ENCODE measurements at regions not wholly inside any gene's neighbourhood (a gene's known extent, or its start where the extent isn't known, plus 50 kb on each side); places are given as distances from the start of the nearest gene placed in this dataset.

DNA sequence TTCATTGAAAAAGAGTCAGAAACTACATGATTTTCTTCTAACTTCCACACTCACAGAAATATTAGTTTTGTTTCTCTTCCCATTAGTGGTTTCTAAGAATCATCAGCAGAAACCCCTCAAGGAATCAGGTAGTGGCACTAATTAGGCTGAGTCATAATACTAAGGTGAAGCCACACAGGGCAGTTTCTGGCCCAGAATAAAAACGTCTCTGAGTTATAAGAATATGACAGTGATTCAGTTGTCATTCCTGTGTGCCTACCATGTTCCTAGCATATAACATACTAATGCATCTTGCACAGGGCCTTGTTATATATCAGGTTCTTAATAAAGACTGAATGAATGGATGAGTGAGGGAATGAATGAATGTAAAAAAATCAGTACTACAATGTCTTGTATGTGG, 206.0 kb upstream of the PLEKHG7 start:
- DNase-seq (ENCODE audit: low spot score), result no peak

DNA sequence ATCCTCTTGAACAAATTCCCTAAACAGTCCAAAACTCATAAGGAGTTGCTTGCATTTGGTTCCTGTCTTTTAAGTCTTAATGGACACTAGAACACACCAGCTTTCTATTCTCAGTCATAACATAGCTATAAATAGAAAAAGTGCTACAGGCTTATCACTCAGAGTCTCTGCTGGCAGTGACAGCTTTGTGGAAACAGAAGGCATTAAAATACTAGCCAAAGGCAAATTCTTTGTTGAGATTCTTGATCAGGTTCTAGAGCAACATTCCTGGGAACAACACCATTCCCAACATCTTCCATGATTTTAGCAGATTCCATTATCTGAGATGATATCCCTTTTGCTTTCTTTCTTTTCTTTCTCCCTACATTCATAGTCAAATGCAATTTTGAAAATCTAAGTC, 207.7 kb upstream of the PLEKHG7 start:
- DNase-seq (ENCODE audit: low spot score), result no peak

DNA sequence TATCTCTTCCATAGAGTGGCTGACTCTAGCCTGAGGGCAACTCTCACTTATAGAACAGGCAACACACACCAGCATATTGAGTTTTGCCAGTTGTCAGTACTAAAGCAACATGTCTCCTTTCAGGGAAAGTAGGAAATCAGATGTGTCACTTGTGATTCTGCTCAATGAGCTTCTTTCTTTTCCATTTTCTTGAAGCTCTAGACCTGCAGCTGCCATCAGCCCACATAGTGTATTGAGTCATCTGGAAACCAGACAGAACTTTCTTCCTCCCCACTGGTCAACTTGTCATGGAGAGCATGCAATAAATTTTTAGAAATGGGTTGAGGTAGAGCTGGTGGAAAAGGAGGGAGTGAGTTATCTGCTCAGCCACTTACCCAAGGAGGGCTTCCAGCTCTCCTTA, 209.0 kb upstream of the PLEKHG7 start:
- no peak for DNase-seq (ENCODE audit: low spot score)

DNA sequence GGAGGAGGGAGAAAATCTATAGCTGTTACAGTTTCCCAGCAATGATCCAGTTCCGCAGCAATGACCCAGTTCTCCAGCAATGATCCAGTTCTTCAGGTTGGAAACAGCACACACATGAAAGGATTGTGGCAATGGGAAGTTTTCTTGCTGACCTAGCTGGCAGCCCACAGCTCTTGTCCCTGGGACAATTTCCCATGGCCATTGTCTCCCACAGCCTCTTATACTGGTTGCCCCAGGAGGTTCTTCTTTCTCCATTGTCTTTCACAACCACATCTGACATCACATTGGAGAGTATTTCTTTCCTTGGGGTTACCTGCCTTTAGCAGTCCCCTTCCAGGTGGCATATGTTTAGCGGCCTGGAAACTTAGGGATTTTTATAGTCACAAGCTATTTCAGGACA, 209.8 kb upstream of the PLEKHG7 start:
- no peak for DNase-seq (ENCODE audit: low spot score)

DNA sequence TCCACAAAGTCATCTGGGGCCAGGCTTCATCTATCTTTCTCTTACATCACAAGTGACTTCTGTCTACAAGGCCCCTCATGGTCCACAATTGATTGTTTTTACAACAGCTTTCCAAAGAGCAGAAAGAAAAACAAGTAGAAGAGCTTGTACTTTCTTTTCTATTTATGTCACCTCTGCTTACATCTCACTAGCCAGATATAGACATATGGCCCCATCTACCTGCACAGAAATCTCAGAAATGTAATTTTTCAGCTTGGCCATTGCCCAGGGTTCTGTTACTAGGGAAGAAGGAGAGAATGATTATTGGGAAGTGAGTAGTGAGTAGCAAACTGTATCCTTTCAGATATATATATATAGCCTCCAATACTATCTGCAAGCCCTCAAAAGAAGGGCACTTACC, 210.5 kb upstream of the PLEKHG7 start:
- no peak for DNase-seq (ENCODE audit: low spot score)

DNA sequence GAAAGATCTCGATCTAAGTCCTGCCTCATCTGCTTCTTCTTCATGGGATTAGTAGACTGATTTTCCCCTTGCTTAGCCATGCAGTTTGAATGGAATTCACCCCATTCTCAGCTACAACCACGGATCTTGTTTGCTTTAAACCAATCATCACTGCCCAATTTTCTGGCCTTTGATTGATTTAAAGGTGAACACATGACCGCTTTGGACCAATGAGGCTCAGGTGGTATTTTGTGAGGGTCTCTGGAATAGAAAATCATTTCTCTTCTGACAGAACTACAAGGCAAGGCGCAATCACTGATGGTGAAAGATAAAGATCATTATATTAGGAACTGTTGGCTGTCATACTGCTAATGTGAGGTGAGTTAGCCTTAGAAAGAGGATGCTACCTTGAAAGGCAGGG, 213.0 kb upstream of the PLEKHG7 start:
- DNase-seq (ENCODE audit: low spot score), result no peak

DNA sequence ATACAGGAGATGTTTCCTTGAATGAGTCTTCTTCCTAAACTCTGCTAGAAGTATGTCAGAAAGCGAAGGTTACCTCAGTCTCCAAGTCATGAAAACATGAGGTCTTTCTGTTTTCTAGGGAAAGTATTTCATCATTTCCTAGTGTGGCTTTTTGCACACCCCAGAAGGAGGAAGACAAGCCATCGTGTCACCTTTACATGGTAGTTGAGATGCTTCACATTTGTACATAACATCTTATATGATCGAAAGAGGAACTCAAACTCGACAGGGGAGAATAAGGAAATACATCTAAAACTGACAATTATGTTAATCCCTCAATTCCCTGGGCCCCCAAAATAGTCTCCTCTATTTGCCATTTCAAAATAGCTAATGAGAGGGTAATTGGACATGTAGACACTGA, 214.1 kb upstream of the PLEKHG7 start:
- no peak for DNase-seq (ENCODE audit: low spot score)

DNA sequence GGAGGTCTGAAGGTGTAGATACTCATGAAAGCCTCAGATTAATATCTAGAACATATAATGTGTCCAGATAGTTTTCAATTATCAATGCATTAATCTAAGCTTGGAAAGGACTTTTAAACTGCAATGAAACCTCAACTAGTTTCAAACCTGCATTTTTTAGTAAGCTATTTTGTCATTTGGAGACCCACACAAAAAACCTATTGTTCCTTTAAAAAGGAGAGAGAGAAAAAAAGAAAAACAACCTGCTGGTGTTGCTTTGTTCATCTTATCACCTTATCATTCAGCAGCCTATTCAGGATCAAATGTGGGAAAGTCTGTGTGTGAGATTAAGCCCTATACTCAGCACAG, 215.7 kb upstream of the PLEKHG7 start:
- no peak for DNase-seq (ENCODE audit: low spot score)

DNA sequence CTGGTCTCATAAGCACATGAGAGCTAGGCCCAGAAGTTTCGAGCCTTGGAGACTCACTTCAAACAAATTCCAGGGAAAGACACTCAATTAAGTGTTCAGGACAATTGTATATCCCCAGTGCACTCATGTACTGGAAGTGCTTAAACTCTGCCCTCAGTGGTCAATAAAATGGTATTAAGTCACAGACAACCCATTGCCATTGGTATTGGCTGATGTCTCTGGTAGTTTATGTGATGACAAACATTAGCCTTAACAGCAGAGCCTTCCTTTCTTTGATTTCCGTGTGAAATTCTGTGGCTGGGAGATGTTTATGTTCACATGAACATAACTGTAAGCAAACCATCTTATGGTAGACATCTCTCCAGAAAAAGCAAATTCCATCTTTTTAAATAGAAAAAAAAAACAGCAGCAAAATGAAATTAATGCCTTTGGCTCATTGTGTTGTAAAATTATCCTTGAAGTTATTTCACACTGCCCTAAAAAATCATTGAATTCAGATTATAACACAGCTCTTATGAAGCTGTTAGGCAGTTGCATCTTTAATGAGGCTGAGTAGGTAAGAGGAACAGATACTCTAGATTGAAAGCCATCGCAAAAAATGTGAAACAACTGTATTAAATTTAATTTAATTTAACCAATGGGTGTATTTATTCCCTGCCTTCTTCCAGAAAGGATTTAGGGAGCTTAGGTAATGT, 216.2 kb upstream of the PLEKHG7 start:
- DNase-seq (ENCODE audit: low spot score), result no peak

DNA sequence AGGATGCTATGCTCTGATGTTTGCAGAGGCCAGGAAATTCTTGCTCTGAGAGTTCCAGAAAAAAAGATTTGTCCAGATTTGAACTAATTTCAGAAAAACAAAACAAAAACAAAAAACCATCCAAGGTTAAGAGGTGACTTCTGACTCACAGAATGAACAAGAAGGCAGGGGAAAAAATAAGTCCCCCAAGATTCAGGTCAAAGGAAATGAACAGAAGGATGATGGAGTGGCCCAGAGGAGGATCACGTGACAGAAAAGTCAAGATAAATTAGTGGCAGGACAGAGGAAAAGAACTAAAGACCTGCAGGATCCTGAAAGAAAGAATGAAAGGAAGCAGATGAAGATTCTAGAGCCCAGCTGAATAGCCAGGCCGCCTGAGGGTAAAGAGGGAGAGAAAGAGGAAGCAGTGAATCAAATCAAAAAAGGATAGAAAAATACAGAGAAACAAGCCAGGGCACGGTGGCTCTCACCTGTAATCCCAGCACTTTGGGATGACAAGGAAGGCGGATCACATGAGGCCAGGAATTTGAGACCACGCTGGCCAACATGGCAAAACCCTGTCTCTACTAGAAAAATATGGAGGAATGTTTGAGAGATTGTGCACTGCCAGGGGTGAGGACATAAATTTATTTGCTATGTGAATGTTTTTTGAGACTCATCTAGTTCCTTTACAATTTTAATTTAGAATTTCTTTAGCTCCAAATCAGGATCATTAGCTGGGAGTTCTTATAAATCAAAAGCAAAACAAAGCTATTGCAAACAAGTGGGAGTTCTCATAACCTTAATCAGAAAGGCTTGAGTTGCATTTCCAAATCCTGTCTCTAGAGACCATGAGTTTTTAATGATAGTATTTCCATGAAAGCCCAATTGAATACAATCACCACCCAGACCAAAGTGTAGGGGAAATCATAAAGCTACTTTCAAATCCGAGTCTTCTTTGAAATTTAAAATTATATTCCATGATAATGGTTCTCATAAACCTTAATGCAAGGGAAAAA, 217.1 kb upstream of the PLEKHG7 start:
- DNase-seq (ENCODE audit: low spot score), result no peak

DNA sequence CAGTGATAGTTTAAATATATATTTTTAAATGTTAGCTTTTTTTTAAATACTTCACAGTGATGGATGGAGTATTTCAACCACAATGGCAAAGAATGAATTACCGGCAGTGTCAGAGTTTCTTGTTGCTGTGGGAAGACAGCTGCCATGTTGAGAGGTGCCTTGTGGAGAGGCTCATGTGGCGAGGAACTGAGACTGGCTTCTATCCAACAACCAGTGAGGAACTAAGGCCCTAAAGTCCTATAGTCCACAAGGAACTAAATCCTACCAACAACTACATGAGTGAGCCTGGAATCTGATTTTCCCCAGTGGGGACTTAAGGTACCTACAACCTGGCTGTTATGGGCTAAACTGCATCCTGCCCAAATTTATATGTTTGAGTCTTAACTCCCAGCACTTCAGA, 220.2 kb upstream of the PLEKHG7 start:
- no peak for DNase-seq (ENCODE audit: low spot score)

DNA sequence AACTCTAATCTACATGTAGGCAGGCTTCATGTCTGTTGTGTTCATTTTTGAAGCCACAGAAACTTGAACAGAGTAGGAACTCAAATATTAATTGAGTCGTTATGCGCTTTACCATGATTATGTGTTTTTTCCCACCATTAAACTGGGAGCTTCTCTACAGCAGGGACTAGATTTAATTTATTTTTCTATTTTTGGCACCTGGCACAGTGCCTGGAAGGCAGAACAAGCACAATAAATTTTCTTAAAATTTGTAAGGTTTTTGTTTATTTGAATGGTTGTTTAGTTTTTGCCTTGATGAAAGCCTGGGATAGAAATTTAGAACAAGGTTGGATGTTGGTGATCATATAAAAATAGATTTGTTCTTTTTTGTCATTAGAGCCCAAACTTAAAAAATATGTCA, 221.7 kb upstream of the PLEKHG7 start:
- DNase-seq (ENCODE audit: low spot score), result no peak

DNA sequence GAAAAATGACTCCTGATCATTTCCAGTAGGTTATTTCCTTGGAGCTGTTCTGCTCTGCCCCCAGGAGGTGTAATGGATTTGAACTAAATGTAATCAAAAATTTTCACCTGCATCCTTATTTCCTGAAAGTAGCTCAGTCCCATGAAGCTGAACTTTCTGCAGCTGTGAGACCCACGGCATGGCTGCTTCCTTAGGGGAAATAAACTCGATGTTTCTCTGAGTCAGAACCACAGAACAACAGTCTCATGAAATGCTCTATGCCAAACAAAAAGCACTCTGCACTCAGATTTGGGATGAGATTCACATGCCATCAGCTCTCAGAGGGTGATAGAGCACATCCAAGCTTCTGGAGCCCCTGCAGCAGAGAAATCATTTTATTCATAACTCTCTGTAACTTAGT, 224.1 kb upstream of the PLEKHG7 start:
- DNase-seq (ENCODE audit: low spot score), result no peak

DNA sequence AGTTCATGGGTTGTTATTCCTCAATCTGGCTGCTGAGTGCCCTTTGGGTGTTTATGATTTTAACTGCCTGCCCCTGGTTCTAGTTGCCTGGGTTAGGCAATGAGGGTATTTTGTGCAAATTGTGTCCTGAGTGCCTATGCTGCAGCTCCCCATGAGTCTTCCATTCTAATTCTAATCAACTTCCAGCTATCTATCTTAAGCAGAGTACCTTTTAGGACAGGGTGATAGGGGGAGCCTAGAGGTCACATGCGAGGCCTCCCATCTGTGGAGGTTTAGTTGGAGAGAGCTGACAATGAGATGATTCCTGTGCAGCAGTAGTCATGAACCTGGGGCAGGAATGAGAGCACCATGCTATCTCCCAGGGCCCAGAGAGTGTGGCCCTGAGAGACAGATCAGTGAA, 225.9 kb upstream of the PLEKHG7 start:
- no peak for DNase-seq (ENCODE audit: low spot score)

DNA sequence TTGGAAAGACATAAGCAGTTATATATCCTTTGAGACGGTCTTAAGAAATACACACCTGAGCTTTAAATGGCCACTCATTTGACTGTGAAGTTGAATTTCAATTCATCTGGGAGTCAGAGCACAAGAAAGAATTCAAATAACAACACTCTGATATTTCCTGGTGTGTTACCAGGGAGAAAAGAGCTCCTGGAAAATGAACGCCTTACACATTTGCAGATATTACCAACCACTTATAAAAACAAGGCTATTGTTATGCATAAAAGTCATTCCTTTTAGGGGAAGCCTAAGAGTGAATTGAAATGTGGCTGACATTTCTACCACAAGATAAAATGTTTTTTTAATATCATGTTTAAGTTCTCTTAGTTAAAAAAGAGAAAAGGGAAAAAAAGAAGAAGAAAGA, 229.2 kb upstream of the PLEKHG7 start:
- DNase-seq (ENCODE audit: low spot score), result no peak

DNA sequence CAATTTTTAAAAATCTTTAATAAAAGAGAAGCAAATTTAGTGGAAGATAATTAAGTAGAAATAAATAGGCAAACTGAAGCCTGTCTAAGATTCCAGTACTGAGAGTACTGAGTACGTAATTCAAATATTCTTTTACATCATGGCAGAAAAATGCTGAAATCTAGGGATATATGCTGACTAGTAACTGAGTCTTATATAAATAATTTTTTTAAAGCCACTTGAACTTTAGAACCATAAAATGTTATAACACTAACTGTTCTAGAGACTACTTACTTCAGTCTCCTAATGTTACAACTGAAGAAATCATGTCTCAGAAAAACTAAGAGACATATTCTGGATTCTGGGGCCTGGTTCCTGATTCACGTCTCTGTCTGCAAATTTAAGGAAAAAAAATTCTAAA, 230.6 kb upstream of the PLEKHG7 start:
- no peak for DNase-seq (ENCODE audit: low spot score)

DNA sequence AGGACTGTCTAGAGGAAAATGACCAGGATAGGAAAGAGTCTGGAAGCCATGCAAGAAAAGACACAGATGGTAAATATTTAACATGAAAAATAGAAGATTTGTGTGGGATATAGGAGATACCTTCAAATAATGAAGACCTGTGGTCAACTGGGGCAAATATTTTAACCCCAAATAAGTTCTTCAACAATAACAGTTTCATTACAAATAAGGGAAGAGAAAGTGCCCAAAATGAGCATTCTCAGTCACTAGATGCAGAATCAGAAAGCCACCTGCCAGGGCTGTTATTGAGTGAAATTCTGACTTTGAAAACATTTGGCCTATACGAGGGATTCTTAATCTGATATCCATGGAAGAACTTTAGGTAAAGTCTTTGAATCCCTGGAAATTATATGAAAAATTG, 231.2 kb upstream of the PLEKHG7 start:
- DNase-seq (ENCODE audit: low spot score), result no peak

DNA sequence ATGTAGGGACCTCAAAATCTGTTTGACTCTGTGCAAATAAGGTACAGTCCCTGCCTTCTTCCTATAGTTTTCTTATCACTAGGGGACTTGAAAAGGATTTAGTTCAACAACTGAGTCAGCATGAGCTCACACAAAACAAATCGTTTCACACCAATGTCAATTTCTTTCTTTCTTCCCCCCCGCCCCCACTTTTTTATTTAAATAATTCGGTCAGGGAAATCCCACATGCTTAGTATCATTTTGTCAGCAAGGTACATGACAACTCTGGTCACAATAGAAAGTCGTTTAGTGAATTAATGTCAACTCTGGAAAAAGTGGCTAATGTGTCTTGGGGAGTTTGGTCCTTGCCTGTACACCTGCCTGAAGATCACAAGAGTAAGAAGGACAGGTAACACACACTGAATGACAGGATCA, 232.2 kb upstream of the PLEKHG7 start:
- no peak for DNase-seq (ENCODE audit: low spot score)

DNA sequence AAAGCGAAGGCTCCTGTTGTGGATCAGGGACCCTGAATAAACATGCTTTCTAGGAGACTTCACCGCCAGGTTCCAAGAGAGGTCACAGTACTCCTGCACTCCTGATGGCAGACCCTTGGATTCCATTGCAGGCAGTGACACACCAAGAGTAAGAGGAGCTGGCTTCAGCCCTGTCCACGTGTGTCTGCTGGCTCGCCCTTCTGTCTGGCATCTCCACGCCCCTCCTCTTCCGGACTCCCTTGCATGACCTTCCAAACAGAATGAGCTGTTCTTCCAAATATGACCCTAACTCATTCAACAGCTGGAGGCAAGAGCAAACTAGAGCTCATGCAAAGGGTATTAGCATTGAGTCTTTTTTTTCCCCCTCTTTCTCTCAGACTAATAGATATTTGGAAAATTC, 233.0 kb upstream of the PLEKHG7 start:
- no peak for DNase-seq (ENCODE audit: low spot score)

DNA sequence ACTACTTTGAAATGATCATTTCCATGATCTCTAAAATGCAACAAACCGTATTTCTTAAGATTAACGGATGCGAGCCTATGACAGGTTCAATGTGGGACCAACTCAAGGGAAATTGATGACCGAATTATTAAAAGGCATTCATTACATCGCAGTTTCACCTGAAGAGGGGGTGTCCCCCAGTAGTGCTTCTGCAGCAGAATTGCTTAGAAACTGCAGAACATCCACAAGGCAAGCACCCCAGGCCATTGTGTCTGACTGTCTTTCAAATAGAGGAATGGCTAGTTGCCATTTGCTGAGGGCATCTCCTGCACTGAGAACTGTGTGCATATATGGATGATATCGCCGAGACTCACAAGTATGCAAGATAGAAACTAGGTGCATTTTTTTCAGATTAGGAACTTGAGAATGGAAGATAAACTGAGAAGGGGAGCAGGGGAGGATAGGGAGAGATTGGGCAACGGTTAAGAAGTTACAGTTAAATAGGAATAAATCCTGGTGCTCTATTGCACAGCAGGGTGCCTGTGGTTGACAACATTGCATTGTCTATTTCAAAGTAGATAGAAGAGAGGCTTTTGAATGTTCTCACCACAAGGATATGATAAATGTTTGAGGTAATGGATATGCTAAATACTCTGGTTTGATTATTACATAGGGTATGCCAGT, 234.3 kb upstream of the PLEKHG7 start:
- DNase-seq (ENCODE audit: low spot score), result no peak

DNA sequence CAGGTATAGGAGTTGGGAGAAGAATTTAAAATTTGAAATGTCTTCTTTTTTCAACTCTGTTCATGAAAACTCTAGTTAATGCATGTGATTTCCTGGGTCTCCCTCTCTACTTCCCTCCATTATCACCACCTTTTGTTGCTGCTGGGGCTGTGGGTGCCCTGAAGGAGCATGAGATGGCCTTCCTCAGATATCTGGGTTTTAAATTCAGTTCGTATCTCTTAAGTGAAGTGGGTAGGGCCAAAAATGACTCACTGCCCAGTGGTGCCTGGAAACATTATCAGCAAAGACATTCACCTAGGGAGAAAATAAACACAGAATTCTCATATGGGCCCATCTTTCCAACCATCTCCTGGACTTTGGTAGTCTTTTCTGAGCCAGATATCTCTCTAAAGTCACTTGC, 234.9 kb upstream of the PLEKHG7 start:
- no peak for DNase-seq (ENCODE audit: low spot score)

DNA sequence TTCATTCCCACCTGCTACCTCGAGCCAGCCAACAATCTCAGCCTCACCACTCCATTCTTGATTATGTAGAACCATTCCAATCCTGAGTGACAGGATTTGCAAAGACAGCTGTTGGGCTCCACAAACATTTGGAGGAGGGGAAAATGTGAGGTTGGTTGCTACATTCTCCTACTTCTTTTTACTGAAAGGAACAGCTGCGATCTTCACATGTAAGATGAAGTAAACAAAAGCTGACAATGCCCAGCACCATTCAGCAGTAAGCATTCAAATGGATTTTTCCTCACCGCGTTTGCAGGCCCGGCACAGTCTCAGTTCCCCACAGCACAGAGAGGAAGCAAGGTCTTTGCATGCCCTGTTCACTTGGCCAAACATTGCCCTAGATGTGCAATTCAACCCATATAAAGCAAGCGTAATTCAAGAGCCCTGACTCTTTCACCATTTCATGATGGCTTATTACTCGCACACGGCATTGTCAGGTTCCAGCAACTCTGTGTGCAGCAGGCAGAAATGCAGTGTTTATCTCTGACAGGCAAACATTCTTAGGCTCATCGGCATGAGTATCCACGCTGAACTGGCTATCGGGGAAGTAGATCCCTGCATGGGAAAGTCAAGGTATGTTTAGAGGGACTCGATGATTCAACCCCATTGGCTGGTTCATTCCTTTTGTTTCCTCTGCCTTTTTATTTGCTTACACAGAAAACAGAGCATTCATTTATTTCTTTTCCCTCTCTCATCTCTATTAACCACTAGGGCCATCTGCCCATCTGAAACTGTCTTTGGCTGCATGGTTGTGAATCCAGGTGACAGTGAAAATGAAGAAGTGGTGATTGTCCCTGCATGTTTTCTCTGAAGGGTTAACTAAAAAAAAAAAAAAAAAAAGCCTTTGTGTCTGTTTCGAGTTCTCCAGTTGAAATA, 236.1 kb upstream of the PLEKHG7 start:
- no peak for DNase-seq (ENCODE audit: low spot score)
